ENCODE measurements at regions not wholly inside any gene's neighbourhood (a gene's known extent, or its start where the extent isn't known, plus 50 kb on each side); places are given as distances from the start of the nearest gene placed in this dataset.
A peak's percentile ranks its signal among the peaks of the same experiment; 100 is the strongest.
"Not testable (repeated sequence)": the region's sequence is repeated elsewhere in the genome, so short reads cannot be mapped to it uniquely, and the experiment has no call there.

- peak; percentile 69 for DNase-seq (ENCODE audit: low spot score)
These were observed 141.6 kb upstream of the RIOK3 start for GRCh38 chr18:23311351-23312121.

- DNase-seq (ENCODE audit: low spot score) = no peak
These were observed 139.7 kb upstream of the RIOK3 start for GRCh38 chr18:23313379-23313778.

GRCh38 chr18:23314672-23315071 lies 138.4 kb upstream of the RIOK3 start:
- DNase-seq (ENCODE audit: low spot score) = no peak

- DNase-seq (ENCODE audit: low spot score) = no peak
These were observed 136.8 kb upstream of the RIOK3 start for GRCh38 chr18:23316316-23316715.

- DNase-seq (ENCODE audit: low spot score) = peak; percentile 83
These were observed 136.1 kb upstream of the RIOK3 start for GRCh38 chr18:23316988-23317387.

- no peak for DNase-seq (ENCODE audit: low spot score)
These were observed 135.0 kb upstream of the RIOK3 start for GRCh38 chr18:23317975-23318675.

- DNase-seq (ENCODE audit: low spot score) = no peak
These were observed 132.3 kb upstream of the RIOK3 start for GRCh38 chr18:23320709-23321236.

GRCh38 chr18:23321996-23322395 lies 131.1 kb upstream of the RIOK3 start:
- no peak for DNase-seq (ENCODE audit: low spot score)

- DNase-seq (ENCODE audit: low spot score) = no peak
These were observed 128.9 kb upstream of the RIOK3 start for GRCh38 chr18:23324056-23324811.

GRCh38 chr18:23324861-23325260 lies 128.2 kb upstream of the RIOK3 start:
- peak; percentile 31 for DNase-seq (ENCODE audit: low spot score)

- not testable (repeated sequence) for DNase-seq (ENCODE audit: low spot score)
These were observed 123.4 kb upstream of the RIOK3 start for GRCh38 chr18:23329671-23330070.

- no peak for DNase-seq (ENCODE audit: low spot score)
These were observed 122.7 kb upstream of the RIOK3 start for GRCh38 chr18:23330423-23330822.

- DNase-seq (ENCODE audit: low spot score) = peak; percentile 37
These were observed 121.8 kb upstream of the RIOK3 start for GRCh38 chr18:23331091-23331920.

- DNase-seq (ENCODE audit: low spot score) = no peak
These were observed 120.7 kb upstream of the RIOK3 start for GRCh38 chr18:23332356-23332755.

GRCh38 chr18:23333827-23334226 lies 119.3 kb upstream of the RIOK3 start:
- no peak for DNase-seq (ENCODE audit: low spot score)

GRCh38 chr18:23334569-23334968 lies 118.5 kb upstream of the RIOK3 start:
- DNase-seq (ENCODE audit: low spot score) = no peak

GRCh38 chr18:23336101-23336500 lies 117.0 kb upstream of the RIOK3 start:
- no peak for DNase-seq (ENCODE audit: low spot score)

GRCh38 chr18:23337599-23338444 lies 115.3 kb upstream of the RIOK3 start:
- peak; percentile 54 for DNase-seq (ENCODE audit: low spot score)

- peak; percentile 76 for DNase-seq (ENCODE audit: low spot score)
These were observed 112.4 kb upstream of the RIOK3 start for GRCh38 chr18:23340661-23341060.

GRCh38 chr18:23341383-23341782 lies 111.7 kb upstream of the RIOK3 start:
- no peak for DNase-seq (ENCODE audit: low spot score)
